CD4-positive, alpha-beta T cell treated with Interferon alpha-2 for 1 hour (primary cell): ENCODE measurements at regions not wholly inside any gene's neighbourhood (a gene's known extent, or its start where the extent isn't known, plus 50 kb on each side); places are given as distances from the start of the nearest gene placed in this dataset.
"Not testable (repeated sequence)": the region's sequence is repeated elsewhere in the genome, so short reads cannot be mapped to it uniquely, and the experiment has no call there.

ENCODE experiments used
- DNase-seq, 2 donors: peaks; one replicate each; pipeline ENCODE4 v3.0.0-alpha.2; 2020 to 2022

DNA sequence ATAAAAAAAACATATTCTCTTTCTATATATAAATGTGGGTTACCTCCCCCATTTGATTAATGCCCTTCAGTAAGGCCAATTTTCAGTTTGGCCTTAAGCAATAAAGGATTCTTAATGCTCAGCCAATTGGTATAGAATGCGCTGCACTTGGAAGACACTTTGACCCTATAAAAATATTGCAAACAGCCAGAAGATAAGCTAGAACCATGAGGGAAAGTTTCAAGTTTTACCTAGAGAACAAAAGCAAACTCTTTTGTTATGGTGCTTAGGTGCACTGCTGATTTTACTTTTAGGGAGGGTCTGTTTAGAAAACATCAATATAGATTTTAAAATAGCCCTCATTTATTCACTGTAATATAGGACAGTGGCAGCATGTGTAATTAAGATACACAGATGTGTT is 251.6 kb upstream of the SLC16A7 start:
- no peak for DNase-seq

DNA sequence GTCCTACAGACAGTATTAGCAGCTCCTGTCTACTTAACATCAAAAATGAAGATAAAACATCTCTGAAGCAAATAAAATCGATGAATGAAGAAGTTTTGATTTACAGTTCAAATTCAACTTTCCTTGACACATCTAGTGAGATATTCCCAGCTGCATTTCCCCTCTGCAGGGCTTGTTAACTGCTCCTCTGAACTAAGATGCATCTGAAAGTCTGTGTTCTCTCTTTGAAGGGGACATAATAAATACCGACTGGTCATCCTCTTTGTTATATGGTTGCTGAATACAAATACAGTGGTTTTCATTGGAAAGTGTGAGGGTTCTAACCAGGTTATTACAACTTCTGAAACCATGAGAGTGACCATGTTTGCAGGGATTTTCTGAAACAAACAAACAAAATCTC is 266.4 kb upstream of the SLC16A7 start:
- no peak for DNase-seq

DNA sequence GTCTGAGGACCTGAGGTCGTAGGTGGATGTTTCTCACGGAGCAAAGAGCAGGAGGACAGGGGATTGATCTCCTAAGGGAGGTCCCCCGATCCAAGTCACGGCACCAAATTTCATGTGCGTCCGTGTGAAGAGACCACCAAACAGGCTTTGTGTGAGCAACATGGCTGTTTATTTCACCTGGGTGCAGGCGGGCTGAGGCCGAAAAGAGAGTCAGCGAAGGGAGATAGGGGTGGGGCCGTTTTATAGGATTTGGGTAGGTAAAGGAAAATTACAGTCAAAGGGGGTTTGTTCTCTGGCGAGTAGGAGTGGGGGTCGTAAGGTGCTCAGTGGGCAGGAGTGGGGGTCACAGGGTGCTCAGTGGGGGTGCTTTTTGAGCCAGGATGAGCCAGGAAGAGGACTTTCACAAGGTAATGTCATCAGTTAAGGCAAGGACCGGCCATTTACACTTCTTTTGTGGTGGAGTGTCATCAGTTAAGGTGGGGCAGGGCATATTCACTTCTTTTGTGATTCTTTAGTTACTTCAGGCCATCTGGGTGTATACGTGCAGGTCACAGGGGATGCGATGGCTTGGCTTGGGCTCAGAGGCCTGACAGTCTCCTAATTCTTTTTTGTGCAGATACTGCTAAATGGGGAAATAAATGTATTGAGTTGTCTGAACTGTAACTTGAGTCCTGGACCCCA is 267.3 kb upstream of the SLC16A7 start:
- DNase-seq: not testable (repeated sequence)

DNA sequence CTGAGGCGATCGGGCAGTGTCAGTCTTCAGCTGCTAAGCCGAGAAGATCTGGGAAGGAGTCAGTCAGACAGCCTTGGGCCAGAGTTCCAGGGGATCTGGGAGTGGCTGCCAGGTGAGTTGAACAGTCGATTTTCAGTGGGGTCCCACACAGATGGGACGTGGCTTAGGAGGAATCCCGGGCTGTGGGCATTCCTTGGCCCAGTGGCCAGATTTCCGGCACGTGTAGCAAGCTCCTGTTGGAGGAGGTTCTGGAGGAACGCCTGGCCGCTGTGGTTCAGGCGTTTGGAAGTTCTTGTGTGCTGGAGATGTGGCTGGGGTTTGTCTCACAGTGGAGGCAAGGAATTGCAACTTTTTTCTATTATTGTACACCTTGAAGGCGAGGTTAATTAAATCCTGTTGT is 269.4 kb upstream of the SLC16A7 start:
- not testable (repeated sequence) for DNase-seq

DNA sequence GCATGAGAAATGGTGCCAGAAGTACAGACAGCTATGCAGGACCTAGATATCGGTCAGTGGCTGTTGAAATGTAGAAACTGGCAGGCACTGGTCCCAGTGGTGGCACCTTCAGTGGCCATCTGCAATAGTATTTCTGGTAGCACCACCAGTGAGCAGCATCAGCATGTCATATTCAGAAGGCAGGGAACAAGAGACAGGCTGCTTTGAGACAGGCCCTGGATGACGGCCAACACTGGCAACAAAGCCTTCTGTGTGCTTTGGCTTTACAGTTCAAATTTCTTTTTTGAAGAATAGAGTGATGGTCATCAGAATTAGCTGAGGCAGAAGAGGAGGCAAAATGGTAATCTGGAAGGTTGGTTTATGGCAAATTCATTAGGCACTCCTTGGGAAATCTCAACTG is 273.4 kb upstream of the SLC16A7 start:
- no peak for DNase-seq

DNA sequence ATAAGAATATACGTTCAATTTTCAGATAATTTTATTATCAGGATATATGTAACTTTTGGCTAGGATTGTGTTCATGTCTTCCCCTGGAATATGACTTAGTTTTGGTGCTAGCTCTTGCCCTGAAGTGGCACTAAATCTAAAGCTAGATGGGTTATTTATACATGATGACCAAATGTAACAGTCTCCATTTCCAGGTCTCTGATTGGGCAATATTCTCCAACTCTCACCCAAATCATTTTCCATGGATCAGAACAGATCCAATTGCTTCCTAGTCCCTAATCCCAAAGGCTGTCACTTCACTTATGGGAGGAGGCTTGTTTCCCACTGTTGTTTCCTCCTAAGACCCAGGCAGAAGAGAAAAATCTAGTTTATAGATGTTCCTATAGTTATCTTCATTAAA is 274.6 kb upstream of the SLC16A7 start:
- no peak for DNase-seq

DNA sequence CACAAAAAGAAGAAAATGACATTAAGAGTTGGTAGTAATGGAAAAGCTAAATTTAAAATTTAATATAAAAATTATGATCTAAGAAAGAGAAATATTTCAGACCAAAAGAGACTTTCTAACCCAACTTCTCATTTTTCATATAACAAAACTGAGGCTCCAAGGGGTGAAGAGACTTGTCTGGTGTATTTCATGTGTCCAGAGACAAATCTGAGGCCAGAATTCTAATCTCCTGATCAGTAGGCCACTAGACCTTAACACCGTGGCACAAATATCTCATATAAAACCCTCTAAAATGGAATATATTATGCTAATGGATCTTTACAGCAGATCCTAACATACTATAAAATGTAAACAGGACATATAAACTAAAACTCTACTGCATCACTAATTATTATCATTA is 275.7 kb upstream of the SLC16A7 start:
- no peak for DNase-seq

DNA sequence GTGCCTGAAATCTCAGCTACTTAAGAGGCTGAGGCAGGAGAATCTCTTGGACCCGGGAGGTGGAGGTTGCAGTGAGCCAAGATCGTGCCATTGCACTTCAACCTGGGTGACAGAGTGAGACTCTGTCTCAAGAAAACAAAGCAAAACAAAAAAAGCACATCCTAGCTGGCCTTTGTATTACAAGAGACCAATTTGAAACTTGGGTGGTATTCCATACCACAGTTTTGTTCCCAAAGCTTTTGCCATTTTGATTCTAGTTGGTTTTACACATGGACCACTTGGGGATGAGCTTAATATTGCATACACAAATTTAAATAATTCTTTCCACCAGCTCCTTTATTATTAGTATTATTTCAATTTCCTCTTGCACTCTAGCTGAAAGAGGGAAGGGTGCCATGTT is 276.9 kb upstream of the SLC16A7 start:
- DNase-seq: no peak

DNA sequence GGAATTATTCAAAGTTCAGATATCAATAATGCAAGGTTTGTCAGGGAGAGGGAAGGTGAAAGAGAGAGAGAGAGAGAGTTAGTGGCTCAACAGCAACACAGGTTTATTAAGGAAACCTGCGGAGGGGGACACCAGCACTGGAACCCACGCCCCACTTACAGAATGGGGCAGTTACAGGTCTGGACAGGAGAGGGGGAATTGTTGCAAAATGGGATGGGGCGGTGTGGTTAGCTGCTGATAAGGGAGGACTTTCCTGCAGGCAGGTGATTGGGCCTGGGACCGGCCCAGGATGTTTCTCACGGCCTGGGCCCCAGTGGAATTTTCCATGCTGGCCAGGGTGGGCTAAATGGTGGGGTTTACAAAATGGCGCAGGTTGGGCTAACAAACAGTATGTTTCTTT is 278.2 kb upstream of the SLC16A7 start:
- no peak for DNase-seq

DNA sequence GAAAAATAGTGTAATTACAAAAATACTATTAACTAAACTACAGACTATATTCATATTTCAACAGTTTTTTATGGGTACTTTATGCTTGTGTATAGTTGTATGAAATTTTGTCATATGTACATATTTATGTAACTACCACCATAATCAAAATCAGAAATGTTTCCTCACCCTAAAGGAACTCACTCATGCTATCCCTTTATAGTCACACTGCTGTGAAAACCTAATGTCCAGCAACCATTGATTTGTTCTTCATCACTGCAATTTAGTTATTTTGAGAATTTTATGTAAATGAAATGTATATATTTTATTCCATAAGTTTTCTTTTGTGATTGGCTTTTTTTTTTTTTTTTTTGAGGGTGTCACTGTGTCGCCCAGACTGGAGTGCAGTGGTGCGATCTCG is 278.9 kb upstream of the SLC16A7 start:
- DNase-seq: no peak

DNA sequence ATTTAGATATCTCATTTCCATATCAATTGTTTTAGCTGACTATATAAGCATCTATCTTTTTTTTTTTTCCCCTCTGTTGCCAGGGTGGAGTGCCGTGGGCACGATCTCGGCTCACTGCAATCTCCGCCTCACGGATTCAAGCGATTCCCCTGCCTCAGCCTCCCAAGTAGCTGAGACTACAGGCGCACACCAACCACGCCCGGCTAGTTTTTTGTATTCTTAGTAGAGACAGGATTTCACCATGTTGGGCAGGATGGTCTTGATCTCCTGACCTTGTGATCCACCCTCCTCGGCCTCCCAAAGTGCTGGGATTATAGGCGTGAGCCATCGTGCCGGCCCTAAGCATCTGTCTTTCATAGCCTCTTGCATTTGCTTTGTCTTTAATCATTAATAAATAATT is 279.5 kb upstream of the SLC16A7 start:
- not testable (repeated sequence) for DNase-seq

DNA sequence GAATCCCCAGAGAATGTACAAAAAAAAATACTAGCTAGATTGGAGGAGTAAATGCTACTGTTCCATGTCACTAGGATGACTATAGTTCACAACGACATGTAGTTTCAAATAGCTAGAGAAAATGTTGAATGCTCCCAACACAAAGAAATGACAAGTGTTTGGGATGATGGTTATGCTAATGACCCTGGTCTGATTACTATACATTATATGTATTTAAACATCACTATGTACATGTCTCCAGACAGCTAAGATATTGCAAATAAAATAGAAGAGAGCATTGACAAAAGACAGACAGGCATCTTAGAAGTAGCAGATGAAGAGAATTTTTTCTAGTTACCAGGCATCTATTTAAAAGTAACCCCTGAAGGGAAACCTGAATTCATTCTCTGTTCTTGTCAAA is 281.6 kb upstream of the SLC16A7 start:
- no peak for DNase-seq

DNA sequence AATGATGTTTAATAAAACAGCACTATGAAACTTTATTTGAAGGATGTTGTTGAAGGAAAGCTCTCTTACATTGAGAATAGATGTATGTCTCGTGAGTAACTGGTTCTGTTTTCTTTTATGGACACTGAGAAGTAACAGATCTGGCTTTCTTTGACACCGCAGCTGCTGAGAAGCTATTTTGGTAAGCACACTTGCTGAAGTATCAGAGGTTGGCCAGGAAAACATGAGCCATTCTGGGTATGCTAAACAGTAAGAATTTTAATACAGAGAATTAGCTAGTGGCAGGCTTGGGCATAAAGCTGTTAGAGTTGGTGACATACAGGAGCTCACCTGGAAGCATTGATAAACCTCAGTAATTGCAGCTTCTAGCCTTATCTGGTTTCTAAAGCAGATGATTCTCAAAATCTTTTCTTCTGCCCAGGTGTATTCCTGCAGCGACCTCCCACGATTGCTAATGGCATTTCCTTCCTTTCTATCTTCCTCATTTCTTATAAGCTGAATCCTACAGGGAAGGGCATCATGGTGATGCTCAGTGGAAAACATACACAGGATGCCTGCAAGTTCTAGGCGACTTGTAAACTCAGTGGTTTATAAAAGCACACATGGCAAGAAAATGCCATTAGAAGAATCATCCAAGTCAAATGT is 291.6 kb upstream of the SLC16A7 start:
- no peak for DNase-seq

DNA sequence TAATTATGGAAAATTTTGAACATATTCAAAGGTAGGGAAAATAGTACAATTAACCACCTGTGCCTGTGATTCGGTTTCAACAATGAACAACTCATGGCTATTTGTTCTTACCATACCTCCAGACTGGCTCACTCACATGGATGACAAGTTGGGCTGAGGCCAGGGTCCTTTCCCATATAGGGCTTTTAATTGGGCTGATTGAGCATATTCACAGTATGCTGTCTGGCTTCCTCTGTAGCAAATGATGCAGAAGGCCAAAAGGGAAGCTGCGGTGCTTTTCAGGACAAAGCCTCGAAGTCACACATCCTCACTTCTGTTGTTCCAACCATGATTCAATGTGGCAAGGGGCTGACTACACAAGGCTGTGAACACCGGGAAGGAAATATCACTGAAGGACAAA is 297.5 kb upstream of the SLC16A7 start:
- DNase-seq: no peak

DNA sequence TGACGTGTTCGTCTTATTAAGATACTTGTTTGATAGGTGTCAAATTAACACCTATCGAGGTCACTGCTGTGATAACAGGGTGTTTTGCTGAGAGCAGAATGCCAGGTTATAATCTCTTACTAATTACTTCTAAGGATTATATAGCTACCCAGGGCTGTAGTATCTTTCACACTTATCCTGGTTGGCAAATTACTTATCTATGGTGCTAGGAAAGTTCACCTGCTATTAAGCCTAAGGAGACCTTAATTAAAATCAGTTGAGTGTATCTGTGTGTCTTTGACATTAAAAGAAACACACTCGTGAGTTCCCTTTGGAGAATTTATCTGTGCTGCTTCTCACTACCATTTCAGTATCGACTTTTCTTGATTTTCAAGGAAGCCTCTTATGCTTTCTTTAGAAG is 301.6 kb upstream of the SLC16A7 start:
- DNase-seq: no peak

DNA sequence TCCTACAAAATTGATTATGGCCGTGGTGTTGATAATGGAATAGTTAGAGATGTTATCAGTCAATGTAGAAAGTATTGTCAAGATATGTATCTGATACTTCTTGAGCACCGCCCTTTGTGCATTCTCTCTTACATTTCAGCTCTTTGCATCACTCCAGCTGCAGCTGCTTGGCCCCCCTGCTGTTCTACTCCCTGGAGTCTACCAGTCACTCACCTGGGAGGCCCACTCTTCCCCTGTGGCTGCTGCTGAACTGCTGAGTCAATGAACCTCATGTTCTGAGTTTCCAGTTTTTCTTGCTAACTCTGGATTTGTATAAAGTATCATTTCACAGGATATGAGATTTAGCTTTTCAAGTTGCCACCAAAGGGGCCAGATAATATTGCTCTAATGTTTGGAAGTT is 312.8 kb upstream of the SLC16A7 start:
- no peak for DNase-seq

DNA sequence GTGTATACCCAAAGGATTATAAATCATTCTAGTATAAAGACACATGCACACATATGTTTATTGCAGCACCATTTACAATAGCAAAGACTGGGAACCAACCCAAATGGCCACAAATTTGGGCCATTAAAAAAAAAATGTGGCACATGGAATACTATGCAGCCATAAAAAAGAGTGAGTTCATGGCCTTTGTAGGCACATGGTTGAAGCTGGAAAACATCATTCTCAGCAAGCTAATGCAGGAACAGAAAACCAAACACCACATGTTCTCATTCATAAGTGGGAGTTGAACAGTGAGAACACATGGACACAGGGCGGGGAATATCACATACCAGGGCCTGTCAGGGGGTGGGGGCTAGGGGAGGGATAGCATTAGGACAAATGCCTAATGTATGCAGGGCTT is 322.3 kb upstream of the SLC16A7 start:
- DNase-seq: not testable (repeated sequence)

DNA sequence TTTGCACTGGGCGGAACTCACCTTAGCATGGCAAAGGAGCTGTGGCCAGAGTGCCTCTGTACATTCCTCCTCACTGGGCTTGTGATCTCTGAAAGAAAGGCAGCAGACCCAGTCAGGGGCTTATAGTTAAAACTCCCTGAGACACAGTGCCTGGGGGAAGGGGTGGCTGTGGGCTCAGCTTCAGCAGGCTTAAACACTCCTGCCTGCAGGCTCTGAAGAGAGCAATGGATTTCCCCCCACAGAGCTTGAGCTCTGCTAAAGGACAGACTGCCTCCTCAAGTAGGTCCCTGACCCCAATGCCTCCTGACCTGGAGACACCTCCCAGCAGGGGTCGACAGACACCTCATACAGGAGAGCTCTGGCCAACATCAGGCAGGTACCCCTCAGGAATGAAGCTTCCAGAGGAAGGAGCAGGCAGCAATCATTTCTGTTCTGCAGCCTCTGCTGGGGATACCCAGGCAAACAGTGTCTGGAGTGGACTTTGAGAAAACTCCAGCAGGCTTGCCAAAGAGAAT is 327.5 kb upstream of the SLC16A7 start:
- DNase-seq: no peak

DNA sequence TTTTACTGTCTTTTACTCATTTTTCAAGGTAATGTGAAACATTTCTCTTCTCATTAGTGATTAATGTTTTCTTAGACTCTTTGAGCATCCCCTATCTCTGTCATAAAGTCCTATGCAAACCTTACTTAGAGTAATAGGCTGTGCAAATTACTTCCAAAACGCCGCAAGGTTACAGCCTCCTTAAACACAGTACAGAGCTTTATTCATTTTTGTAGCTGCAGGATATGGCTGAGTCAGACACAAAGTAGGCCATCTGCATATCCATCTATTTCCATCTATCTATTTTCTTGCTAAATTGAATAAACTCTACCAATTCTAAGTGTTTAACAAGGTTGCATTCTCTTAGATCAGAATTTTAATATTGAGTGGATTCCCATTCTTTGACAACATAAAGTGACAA is 335.6 kb upstream of the SLC16A7 start:
- no peak for DNase-seq

DNA sequence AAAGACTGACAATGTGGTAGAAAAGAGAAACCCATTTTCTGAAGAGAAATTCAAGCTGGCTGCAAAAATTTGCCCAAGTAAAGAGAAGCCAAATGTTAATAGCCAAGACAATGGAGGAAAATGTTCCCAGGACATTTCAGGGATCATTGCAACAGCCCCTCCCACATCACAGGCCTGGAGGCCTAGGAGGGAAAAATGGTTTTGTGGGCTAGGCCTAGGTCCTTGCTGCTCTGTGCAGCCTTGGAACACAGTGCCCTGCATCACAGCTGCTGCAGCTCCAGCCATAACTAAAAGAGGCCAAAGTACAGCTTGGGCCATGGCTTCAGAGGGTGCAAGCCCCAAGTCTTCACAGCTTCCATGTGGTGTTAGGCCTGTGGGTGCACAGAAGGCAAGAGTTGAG is 332.4 kb upstream of the LRIG3 start:
- no peak for DNase-seq

DNA sequence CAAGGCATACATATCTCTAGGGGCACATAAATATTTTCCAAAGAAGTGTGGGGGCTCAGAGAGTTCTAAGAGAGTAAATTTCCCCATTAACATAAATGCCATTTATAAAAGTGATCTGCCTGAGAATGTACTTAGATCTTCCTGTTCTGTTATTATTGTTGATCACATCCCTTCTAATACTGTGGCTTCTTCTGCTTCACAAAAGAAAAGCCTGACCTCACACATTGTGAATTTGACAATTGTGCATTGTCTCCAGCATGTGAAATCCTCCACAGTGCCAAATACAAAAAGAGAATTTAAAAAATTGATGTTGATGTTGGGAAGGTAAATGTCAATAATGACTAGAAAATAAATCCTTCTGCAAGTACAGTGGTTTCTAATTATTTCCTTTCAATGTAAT is 330.5 kb upstream of the LRIG3 start:
- no peak for DNase-seq

DNA sequence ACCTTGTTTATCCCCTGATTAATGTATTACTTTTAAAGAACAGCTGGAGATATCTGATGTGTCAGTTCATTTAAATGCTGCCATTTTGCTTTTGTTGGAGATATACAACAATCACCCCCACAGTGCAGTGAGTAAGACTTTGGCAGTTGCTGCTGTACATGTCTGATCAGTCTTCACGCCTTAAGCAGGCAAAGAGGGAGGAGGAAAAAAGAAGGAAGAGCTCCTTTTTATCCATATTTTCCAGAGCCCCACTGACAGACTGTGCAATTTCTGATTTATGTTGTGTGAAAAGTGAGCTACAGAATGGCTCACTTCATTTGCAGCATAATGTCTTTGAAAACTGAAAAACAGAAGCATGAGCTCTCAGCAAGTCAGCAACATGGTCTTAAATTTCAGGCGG is 319.7 kb upstream of the LRIG3 start:
- DNase-seq: no peak

DNA sequence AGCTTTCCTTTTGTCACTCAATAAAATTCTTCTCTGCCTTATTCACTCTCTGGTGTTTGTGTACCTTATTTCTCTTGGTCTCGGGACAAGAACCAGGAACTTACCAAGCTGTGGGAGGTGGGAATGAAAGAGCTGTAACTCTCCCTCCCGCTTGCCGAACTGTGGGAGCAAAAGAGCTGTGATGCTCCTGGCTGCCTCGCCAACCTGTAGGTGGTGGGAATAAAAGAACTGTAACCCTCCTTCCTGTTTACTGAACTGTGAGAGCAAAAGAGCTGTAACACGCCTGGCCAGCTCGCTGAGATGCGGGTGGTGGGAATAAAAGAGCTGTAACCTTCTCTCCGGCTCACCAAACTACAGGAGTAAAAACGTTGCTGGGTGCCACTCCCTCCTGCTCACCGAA is 314.1 kb upstream of the LRIG3 start:
- DNase-seq: no peak

DNA sequence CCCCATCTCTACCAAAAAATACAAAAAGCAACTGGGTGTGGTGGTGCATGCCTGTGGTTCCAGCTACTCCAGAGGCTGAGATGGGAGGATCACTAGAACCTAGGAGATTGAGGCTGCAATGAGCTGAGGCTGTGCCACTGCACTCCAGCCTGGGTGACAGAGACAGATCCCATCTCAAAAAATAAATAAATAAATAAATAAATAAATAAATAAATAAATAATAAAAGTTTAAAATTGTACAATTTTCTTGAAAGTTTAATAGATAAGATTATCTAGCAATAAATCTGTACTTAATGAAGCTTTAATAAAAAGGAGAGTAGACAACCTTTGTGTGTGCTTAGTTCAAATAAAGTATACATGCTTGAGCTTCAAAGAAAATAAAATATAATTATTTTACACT is 310.0 kb upstream of the LRIG3 start:
- no peak for DNase-seq

DNA sequence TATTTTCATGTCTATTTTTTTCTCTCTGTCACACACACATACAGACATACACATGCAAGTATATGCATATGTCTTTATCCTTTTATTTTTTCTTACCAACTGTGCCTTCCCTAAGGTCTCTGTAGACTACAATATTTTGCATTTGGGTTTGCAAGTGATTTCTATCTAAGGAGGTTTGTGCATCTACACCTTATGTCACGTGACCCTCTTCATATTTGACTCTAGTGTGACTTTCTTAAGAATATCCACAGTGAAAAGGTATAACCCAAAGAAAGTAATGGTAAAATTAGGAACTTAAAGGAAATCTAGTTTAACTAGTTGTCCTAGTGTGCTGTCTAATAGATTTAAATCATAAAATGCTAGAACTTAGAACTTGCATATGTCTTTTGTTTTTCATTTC is 298.8 kb upstream of the LRIG3 start:
- DNase-seq: no peak
